ENCODE measurements at regions not wholly inside any gene's neighbourhood (a gene's known extent, or its start where the extent isn't known, plus 50 kb on each side); places are given as distances from the start of the nearest gene placed in this dataset.
"Not testable (repeated sequence)": the region's sequence is repeated elsewhere in the genome, so short reads cannot be mapped to it uniquely, and the experiment has no call there.

DNA sequence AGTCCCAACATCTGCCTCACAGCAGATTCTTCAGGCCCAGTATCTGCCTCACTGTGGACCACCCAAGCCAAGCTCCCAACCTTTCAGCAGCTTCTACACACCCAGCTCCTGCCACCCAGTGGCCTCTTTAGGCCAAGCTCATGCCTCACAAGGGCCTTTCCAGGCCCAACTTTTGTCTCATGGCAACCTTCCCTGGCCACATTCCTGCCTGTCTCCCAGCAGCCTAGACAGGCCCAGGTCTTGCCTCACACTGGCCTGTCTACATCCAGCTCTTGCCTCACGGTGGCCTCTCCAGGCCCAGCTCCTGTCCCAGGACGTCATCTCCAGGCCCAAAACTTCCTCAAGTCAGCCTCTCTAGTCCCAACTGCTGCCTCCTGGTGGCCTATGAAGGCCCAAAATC is 65.0 kb downstream of the CCDC201 start:
- not testable (repeated sequence) for H3K27me3 Mint-ChIP-seq (ENCODE audit: insufficient read depth, low read depth, poor library complexity); H3K27ac Mint-ChIP-seq; H3K4me1 ChIP-seq (ENCODE audit: insufficient read depth); H3K4me1 Mint-ChIP-seq; H3K4me3 ChIP-seq; H3K36me3 ChIP-seq (ENCODE audit: insufficient read depth); H3K9me2 ChIP-seq (ENCODE audit: insufficient read depth); H3K27ac ChIP-seq (ENCODE audit: low read depth); H3K27me3 ChIP-seq (ENCODE audit: insufficient read depth); H4K20me1 ChIP-seq (replicated peaks; ENCODE audit: insufficient read depth); H3K36me3 Mint-ChIP-seq (ENCODE audit: low read depth); H3K9me3 Mint-ChIP-seq; H3K4me2 ChIP-seq; ATAC-seq; H3K79me2 ChIP-seq (replicated peaks; ENCODE audit: insufficient read depth); H2AFZ ChIP-seq; H3K4me3 Mint-ChIP-seq; H3F3A ChIP-seq (replicated peaks; ENCODE audit: low read depth); DNase-seq (ENCODE audit: low spot score)

DNA sequence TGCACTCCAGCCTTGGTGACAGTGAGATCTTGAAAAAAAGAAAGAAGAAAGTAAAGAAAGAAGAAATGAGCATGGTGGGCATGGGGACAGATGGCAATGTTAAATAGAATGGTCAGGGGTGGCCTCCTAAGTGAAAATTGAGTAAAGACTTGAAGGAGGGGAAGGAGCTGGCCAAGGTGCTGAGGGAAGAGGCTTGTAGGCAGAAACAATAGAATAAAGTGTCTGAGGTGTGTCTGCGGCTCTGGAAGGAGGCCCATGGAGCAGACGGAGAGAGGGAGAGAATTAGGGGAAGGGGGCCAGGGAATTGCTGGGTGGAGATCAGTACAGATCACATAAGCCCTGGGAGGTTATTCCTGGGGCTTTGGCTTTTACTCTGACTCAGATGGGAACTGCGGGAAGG is 70.7 kb downstream of the CCDC201 start:
- not testable (repeated sequence) for ATAC-seq; H3K4me2 ChIP-seq; H3K27me3 ChIP-seq (ENCODE audit: insufficient read depth); H3K27ac Mint-ChIP-seq; H4K20me1 ChIP-seq (replicated peaks; ENCODE audit: insufficient read depth); H3K36me3 ChIP-seq (ENCODE audit: insufficient read depth); H3K9me3 Mint-ChIP-seq; H3K4me1 ChIP-seq (ENCODE audit: insufficient read depth); H3K27me3 Mint-ChIP-seq (ENCODE audit: insufficient read depth, low read depth, poor library complexity); H3K27ac ChIP-seq (ENCODE audit: low read depth); H3K4me3 Mint-ChIP-seq; H3K36me3 Mint-ChIP-seq (ENCODE audit: low read depth); H3F3A ChIP-seq (replicated peaks; ENCODE audit: low read depth); H2AFZ ChIP-seq; H3K9me2 ChIP-seq (ENCODE audit: insufficient read depth); H3K4me1 Mint-ChIP-seq; H3K4me3 ChIP-seq; DNase-seq (ENCODE audit: low spot score); H3K79me2 ChIP-seq (replicated peaks; ENCODE audit: insufficient read depth)
- TF ChIP-seq, protein P1, sequence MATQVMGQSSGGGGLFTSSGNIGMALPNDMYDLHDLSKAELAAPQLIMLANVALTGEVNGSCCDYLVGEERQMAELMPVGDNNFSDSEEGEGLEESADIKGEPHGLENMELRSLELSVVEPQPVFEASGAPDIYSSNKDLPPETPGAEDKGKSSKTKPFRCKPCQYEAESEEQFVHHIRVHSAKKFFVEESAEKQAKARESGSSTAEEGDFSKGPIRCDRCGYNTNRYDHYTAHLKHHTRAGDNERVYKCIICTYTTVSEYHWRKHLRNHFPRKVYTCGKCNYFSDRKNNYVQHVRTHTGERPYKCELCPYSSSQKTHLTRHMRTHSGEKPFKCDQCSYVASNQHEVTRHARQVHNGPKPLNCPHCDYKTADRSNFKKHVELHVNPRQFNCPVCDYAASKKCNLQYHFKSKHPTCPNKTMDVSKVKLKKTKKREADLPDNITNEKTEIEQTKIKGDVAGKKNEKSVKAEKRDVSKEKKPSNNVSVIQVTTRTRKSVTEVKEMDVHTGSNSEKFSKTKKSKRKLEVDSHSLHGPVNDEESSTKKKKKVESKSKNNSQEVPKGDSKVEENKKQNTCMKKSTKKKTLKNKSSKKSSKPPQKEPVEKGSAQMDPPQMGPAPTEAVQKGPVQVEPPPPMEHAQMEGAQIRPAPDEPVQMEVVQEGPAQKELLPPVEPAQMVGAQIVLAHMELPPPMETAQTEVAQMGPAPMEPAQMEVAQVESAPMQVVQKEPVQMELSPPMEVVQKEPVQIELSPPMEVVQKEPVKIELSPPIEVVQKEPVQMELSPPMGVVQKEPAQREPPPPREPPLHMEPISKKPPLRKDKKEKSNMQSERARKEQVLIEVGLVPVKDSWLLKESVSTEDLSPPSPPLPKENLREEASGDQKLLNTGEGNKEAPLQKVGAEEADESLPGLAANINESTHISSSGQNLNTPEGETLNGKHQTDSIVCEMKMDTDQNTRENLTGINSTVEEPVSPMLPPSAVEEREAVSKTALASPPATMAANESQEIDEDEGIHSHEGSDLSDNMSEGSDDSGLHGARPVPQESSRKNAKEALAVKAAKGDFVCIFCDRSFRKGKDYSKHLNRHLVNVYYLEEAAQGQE (IDR thresholded peaks at IDR 0.05; ENCODE audit: unreplicated experiment) = peak; percentile 59

DNA sequence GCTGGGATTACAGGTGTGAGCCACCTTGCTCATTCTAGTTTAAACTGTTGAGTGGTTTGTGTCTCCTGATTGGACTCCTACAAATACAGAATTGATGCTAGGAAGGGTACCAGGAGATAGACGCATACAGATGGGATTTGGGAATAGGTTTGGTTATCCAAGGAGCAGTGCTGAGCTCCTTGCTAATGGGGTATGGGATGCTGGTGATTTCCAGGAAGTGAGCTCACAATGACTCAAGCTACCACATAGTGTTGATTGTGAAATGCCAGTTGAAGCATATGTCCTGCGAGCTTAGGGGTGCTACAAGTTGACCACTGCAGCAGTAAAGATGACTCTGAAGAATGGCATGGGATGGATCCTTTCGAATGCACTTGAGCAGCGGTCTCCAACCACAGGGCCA is 75.6 kb downstream of the CCDC201 start:
- not testable (repeated sequence) for H3K4me3 ChIP-seq; H3K79me2 ChIP-seq (replicated peaks; ENCODE audit: insufficient read depth); H3K4me1 ChIP-seq (ENCODE audit: insufficient read depth); H3K4me1 Mint-ChIP-seq; H3K27ac ChIP-seq (ENCODE audit: low read depth); H3K4me2 ChIP-seq; H3K36me3 ChIP-seq (ENCODE audit: insufficient read depth); H3K9me2 ChIP-seq (ENCODE audit: insufficient read depth); H3K27me3 ChIP-seq (ENCODE audit: insufficient read depth); H3F3A ChIP-seq (replicated peaks; ENCODE audit: low read depth); H3K36me3 Mint-ChIP-seq (ENCODE audit: low read depth); ATAC-seq; DNase-seq (ENCODE audit: low spot score); H4K20me1 ChIP-seq (replicated peaks; ENCODE audit: insufficient read depth); H3K27me3 Mint-ChIP-seq (ENCODE audit: insufficient read depth, low read depth, poor library complexity); H3K4me3 Mint-ChIP-seq; H3K9me3 Mint-ChIP-seq; H2AFZ ChIP-seq; H3K27ac Mint-ChIP-seq

DNA sequence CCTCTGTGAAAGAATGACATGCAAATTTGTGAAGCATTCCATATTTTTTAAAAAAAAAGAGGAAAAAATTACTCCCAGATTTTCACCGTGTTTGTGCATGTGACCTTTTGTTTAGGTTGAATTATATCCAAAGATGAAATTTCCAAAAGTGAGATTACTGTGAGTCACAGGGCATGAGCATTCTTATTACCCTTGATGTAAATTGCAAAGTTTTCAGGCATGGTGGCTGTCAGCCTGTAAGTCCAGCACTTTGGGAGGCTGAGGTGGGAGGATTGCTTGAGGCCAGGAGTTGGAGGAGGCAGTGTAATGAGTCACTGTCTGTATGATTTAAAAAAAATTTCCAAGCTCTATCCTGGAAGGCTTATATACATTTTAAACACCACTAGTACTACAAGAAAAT is 83.2 kb downstream of the CCDC201 start:
- H4K20me1 ChIP-seq (replicated peaks; ENCODE audit: insufficient read depth); H3K4me2 ChIP-seq; ATAC-seq; H3K36me3 Mint-ChIP-seq (ENCODE audit: low read depth); H3K4me1 Mint-ChIP-seq; H2AFZ ChIP-seq; H3K27me3 Mint-ChIP-seq (ENCODE audit: insufficient read depth, low read depth, poor library complexity); H3K4me3 Mint-ChIP-seq; H3K4me1 ChIP-seq (ENCODE audit: insufficient read depth); H3K9me3 Mint-ChIP-seq; H3K36me3 ChIP-seq (ENCODE audit: insufficient read depth); H3K27ac ChIP-seq (ENCODE audit: low read depth); DNase-seq (ENCODE audit: low spot score); H3K27me3 ChIP-seq (ENCODE audit: insufficient read depth); H3F3A ChIP-seq (replicated peaks; ENCODE audit: low read depth); H3K4me3 ChIP-seq; H3K9me2 ChIP-seq (ENCODE audit: insufficient read depth); H3K27ac Mint-ChIP-seq; H3K79me2 ChIP-seq (replicated peaks; ENCODE audit: insufficient read depth): not testable (repeated sequence)

DNA sequence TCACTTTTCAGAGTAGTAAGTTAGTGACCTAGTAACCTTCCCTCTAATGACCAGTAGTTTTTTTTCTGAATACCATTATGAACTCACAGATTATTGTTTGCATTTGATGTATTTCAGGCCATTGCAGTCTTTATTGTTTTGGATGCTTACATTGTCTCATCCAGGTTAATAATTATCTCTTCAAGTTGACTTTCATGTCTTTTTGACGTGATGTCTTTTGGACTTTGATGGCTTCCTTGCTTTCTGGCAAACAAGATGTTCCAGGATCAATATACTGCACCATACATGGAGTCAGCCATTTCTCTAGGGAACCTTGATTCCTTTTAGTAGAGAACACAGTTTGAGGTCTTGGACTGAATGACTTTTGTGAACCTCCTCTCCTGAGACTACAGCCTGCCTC is 87.2 kb downstream of the CCDC201 start:
- H4K20me1 ChIP-seq (replicated peaks; ENCODE audit: insufficient read depth); H3K4me1 Mint-ChIP-seq; H3K4me3 Mint-ChIP-seq; DNase-seq (ENCODE audit: low spot score); H3K4me3 ChIP-seq; H3K27me3 ChIP-seq (ENCODE audit: insufficient read depth); H3K36me3 Mint-ChIP-seq (ENCODE audit: low read depth); H3F3A ChIP-seq (replicated peaks; ENCODE audit: low read depth); H3K79me2 ChIP-seq (replicated peaks; ENCODE audit: insufficient read depth); H3K36me3 ChIP-seq (ENCODE audit: insufficient read depth); H3K9me3 Mint-ChIP-seq; H2AFZ ChIP-seq; H3K27ac Mint-ChIP-seq; H3K27ac ChIP-seq (ENCODE audit: low read depth); H3K9me2 ChIP-seq (ENCODE audit: insufficient read depth); H3K4me2 ChIP-seq; H3K4me1 ChIP-seq (ENCODE audit: insufficient read depth); ATAC-seq; H3K27me3 Mint-ChIP-seq (ENCODE audit: insufficient read depth, low read depth, poor library complexity): not testable (repeated sequence)

DNA sequence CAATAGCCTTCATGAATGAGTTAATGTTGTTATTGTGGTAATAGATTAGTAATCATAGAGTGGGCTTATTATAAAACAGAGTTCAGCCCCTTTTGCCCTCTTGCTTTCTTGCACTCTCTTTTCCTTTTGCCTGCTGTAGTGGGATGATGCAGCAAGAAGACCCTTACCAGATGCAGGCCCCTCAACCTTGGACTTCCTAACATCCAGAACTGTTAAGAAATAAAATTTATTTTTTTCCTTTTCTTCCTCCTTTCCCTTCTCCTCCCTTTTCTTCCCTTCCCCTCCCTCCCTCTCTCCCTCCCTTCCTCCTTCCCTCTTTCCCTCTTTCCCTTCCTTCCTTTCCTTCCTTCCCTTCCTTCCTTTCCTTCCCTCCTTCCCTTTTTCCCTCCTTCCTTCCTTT is 88.1 kb downstream of the CCDC201 start:
- not testable (repeated sequence) for H3K27ac ChIP-seq (ENCODE audit: low read depth); H3K27me3 Mint-ChIP-seq (ENCODE audit: insufficient read depth, low read depth, poor library complexity); H3K4me2 ChIP-seq; H3K27me3 ChIP-seq (ENCODE audit: insufficient read depth); H3K4me1 ChIP-seq (ENCODE audit: insufficient read depth); H3K4me3 ChIP-seq; H3K79me2 ChIP-seq (replicated peaks; ENCODE audit: insufficient read depth); ATAC-seq; H3K9me3 Mint-ChIP-seq; H3F3A ChIP-seq (replicated peaks; ENCODE audit: low read depth); H3K9me2 ChIP-seq (ENCODE audit: insufficient read depth); H4K20me1 ChIP-seq (replicated peaks; ENCODE audit: insufficient read depth); H3K27ac Mint-ChIP-seq; H2AFZ ChIP-seq; H3K36me3 Mint-ChIP-seq (ENCODE audit: low read depth); H3K4me3 Mint-ChIP-seq; H3K4me1 Mint-ChIP-seq; DNase-seq (ENCODE audit: low spot score); H3K36me3 ChIP-seq (ENCODE audit: insufficient read depth)
